Sigmoid colon (tissue), 4 donors: ENCODE measurements at regions not wholly inside any gene's neighbourhood (a gene's known extent, or its start where the extent isn't known, plus 50 kb on each side); places are given as distances from the start of the nearest gene placed in this dataset.

ENCODE experiments used
- EP300 ChIP-seq, 4 donors: sonication (generic); formaldehyde crosslinking; IDR thresholded peaks; one replicate each; pipeline ENCODE4 v1.6.1; 2017; ENCODE audit warnings: antibody characterized with exemption in 4 of 4
- POLR2A ChIP-seq, 2 donors: fragments of 450-650 bp; IDR thresholded peaks; one replicate each; pipeline ENCODE4 v1.6.1; 2016; ENCODE audit warnings: antibody characterized with exemption in 2 of 2, mild to moderate bottlenecking in 2 of 2, moderate library complexity in 2 of 2
- TF ChIP-seq, protein P1 (sequence below), 4 experiments: fragments of 450-650 bp in 3 of 4; fragments of 200-600 bp in 1 of 4; IDR thresholded peaks; one replicate each; pipeline ENCODE4 v1.5.1; 2016 to 2019; ENCODE audit warnings: antibody characterized with exemption in 4 of 4, mild to moderate bottlenecking in 3 of 4, moderate library complexity in 2 of 4

DNA sequence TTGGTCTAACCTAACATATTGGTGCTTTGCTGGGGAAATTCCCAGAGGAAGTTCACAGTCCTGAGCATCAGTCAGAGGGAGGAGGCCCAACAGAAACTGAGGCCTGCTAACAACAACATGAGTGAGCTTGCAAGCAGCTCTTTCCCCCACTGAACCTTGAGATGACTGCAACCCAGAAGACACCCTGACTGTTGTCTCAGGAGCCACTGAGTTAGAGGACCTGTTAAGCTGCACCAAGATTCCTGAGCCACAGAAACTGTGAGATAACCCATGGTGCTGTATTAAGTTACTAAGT is 193.2 kb upstream of the UBL3 start:
- no peak for TF ChIP-seq POLR2A (IDR thresholded peaks at IDR 0.05)
- no peak for TF ChIP-seq EP300 (IDR thresholded peaks at IDR 0.05)
- TF ChIP-seq, protein P1, sequence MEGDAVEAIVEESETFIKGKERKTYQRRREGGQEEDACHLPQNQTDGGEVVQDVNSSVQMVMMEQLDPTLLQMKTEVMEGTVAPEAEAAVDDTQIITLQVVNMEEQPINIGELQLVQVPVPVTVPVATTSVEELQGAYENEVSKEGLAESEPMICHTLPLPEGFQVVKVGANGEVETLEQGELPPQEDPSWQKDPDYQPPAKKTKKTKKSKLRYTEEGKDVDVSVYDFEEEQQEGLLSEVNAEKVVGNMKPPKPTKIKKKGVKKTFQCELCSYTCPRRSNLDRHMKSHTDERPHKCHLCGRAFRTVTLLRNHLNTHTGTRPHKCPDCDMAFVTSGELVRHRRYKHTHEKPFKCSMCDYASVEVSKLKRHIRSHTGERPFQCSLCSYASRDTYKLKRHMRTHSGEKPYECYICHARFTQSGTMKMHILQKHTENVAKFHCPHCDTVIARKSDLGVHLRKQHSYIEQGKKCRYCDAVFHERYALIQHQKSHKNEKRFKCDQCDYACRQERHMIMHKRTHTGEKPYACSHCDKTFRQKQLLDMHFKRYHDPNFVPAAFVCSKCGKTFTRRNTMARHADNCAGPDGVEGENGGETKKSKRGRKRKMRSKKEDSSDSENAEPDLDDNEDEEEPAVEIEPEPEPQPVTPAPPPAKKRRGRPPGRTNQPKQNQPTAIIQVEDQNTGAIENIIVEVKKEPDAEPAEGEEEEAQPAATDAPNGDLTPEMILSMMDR (IDR thresholded peaks at IDR 0.05): no peak
